ENCODE measurements at regions not wholly inside any gene's neighbourhood (a gene's known extent, or its start where the extent isn't known, plus 50 kb on each side); places are given as distances from the start of the nearest gene placed in this dataset.

DNA sequence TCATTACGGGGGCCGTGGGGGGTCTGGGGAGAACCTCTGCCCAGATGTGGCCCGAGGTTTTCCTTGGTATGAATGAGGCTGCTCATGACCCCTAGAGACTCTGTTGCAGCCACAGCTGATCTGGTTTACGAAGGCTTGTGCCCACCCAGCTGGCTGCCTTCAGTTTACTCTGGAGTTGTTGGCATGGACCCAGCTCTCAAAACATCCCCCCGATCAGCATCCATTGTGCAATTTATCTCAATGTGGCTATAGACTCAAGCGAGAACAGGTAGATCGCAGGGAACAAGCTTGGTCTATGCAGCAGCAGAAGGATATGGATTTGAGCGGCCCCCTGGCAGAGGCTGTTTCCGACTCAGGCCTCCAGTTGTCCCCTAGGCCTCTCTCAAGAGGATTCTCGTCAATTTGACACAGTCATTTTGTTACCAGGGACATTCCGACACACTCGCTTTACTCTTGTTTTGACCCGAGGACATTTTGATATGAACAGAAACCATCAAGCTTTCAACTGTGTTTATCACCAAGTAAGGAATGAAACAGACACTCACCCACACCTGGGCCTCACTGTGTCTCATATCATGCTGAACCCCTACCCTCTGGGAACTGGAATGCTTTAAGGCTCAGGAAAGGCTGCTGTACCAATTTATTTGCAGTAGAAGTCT lies 161.5 kb downstream of the KATNAL1 start:
- TF ChIP-seq, protein P1, sequence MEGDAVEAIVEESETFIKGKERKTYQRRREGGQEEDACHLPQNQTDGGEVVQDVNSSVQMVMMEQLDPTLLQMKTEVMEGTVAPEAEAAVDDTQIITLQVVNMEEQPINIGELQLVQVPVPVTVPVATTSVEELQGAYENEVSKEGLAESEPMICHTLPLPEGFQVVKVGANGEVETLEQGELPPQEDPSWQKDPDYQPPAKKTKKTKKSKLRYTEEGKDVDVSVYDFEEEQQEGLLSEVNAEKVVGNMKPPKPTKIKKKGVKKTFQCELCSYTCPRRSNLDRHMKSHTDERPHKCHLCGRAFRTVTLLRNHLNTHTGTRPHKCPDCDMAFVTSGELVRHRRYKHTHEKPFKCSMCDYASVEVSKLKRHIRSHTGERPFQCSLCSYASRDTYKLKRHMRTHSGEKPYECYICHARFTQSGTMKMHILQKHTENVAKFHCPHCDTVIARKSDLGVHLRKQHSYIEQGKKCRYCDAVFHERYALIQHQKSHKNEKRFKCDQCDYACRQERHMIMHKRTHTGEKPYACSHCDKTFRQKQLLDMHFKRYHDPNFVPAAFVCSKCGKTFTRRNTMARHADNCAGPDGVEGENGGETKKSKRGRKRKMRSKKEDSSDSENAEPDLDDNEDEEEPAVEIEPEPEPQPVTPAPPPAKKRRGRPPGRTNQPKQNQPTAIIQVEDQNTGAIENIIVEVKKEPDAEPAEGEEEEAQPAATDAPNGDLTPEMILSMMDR (IDR thresholded peaks at IDR 0.05) = no peak
- TF ChIP-seq POLR2AphosphoS5 (IDR thresholded peaks at IDR 0.05; ENCODE audit: low read depth, low read length) = no peak
